GM23248 (cell line): ENCODE measurements at regions not wholly inside any gene's neighbourhood (a gene's known extent, or its start where the extent isn't known, plus 50 kb on each side); places are given as distances from the start of the nearest gene placed in this dataset.

Experiments used
- EZH2 ChIP-seq: fragments of 200-600 bp; sonication (generic); IDR thresholded peaks from 2 replicates; pipeline ENCODE4 v1.6.1; 2018; ENCODE audit warnings: antibody characterized with exemption, mild to moderate bottlenecking; ENCODE audit not compliant: insufficient read depth, poor library complexity, severe bottlenecking
- EZH2phosphoT487 ChIP-seq: fragments of 200-600 bp; sonication (generic); IDR thresholded peaks from 2 replicates; pipeline ENCODE4 v1.6.1; 2018; ENCODE audit warnings: antibody characterized with exemption, moderate library complexity, mild to moderate bottlenecking, low read depth; ENCODE audit not compliant: insufficient read depth

GRCh38 chr1:94305704-94306103 is 68.3 kb upstream of the ARHGAP29 start:
- TF ChIP-seq EZH2 (no peak), EZH2phosphoT487 (peak; percentile 97)
